GM19438 (cell line): ENCODE measurements at regions not wholly inside any gene's neighbourhood (a gene's known extent, or its start where the extent isn't known, plus 50 kb on each side); places are given as distances from the start of the nearest gene placed in this dataset.

Source experiments
- ATAC-seq: cut with Tn5 transposase; IDR thresholded peaks from one replicate; pipeline ENCODE4 v1.9.1; 2021; ENCODE audit warnings: low read depth; ENCODE audit not compliant: unreplicated experiment

- no peak for ATAC-seq
Measured at GRCh38 chr1:219113261-219113660, 60.4 kb upstream of the LYPLAL1 start.

- no peak for ATAC-seq
Measured at GRCh38 chr1:219114014-219114413, 59.7 kb upstream of the LYPLAL1 start.

- ATAC-seq = no peak
Measured at GRCh38 chr1:219119839-219120238, 53.8 kb upstream of the LYPLAL1 start.

GRCh38 chr1:219120624-219121544 is 52.8 kb upstream of the LYPLAL1 start:
- no peak for ATAC-seq

- no peak for ATAC-seq
Measured at GRCh38 chr1:219121679-219122078, 52.0 kb upstream of the LYPLAL1 start.

GRCh38 chr1:219123036-219123435 is 50.6 kb upstream of the LYPLAL1 start:
- no peak for ATAC-seq
